Neural cell (in vitro differentiated cells): ENCODE measurements at regions not wholly inside any gene's neighbourhood (a gene's known extent, or its start where the extent isn't known, plus 50 kb on each side); places are given as distances from the start of the nearest gene placed in this dataset.

Experiments
- H2AFZ ChIP-seq: fragments of 200-600, 300-800 bp; sonication (generic), shearing (Covaris generic); 2 replicates; pipeline ENCODE4 v1.6.0; 2014; ENCODE audit warnings: low read depth, mild to moderate bottlenecking, antibody characterized with exemption, low read length, moderate library complexity
- H3F3A ChIP-seq: fragments of 200-600 bp; shearing (Covaris generic); 2 replicates; pipeline ENCODE4 v1.6.1; 2016; ENCODE audit warnings: mild to moderate bottlenecking, moderate library complexity, mixed read lengths, antibody characterized with exemption, low read length; ENCODE audit not compliant: insufficient read depth, poor library complexity, severe bottlenecking
- H3K27ac ChIP-seq: fragments of 200-600, 300-800 bp; sonication (generic), shearing (Covaris generic); 2 replicates; pipeline ENCODE4 v1.5.1; 2014; ENCODE audit warnings: mild to moderate bottlenecking, low read length, moderate library complexity
- H3K27me3 ChIP-seq: fragments of 300-800, 200-600 bp; sonication (generic), shearing (Covaris generic); 2 replicates; pipeline ENCODE4 v1.6.0; 2014; ENCODE audit warnings: mild to moderate bottlenecking, low read depth, low read length, moderate library complexity; ENCODE audit not compliant: insufficient read depth
- H3K36me3 ChIP-seq: fragments of 300-800, 200-600 bp; sonication (generic), shearing (Covaris generic); 2 replicates; pipeline ENCODE4 v1.5.1; 2014; ENCODE audit warnings: mild to moderate bottlenecking, antibody characterized with exemption, low read length, moderate library complexity; ENCODE audit not compliant: insufficient read depth
- H3K4me2 ChIP-seq: fragments of 300-800, 200-600 bp; sonication (generic), shearing (Covaris generic); 2 replicates; pipeline ENCODE4 v1.6.0; 2014; ENCODE audit warnings: mild to moderate bottlenecking, low read length
- H3K4me3 ChIP-seq: fragments of 300-800, 200-600 bp; sonication (generic), shearing (Covaris generic); 2 replicates; pipeline ENCODE4 v1.5.1; 2014; ENCODE audit warnings: mild to moderate bottlenecking, low read length, moderate library complexity
- H3K79me2 ChIP-seq: fragments of 200-600 bp; shearing (Covaris generic); replicated peaks from 2 replicates; pipeline ENCODE4 v1.6.0; 2014; ENCODE audit warnings: mild to moderate bottlenecking, low read length, moderate library complexity; ENCODE audit not compliant: insufficient read depth
- H3K9ac ChIP-seq: fragments of 300-800, 200-600 bp; sonication (generic), shearing (Covaris generic); 2 replicates; pipeline ENCODE4 v1.6.1; 2016; ENCODE audit warnings: mild to moderate bottlenecking, low read length, mixed read lengths
- H3K9me2 ChIP-seq: fragments of 200-600 bp; shearing (Covaris generic); 2 replicates; pipeline ENCODE4 v1.6.1; 2016; ENCODE audit warnings: mild to moderate bottlenecking, low read length, mixed read lengths; ENCODE audit not compliant: insufficient read depth
- H3K9me3 ChIP-seq: fragments of 200-600, 300-800 bp; sonication (generic), shearing (Covaris generic); 2 replicates; pipeline ENCODE4 v1.6.1; 2016; ENCODE audit warnings: mild to moderate bottlenecking, mixed run types, low read length, moderate library complexity, mixed read lengths
- H4K20me1 ChIP-seq: fragments of 200-600 bp; shearing (Covaris generic); 2 replicates; pipeline ENCODE4 v1.6.1; 2016; ENCODE audit warnings: mild to moderate bottlenecking, mixed run types; ENCODE audit not compliant: insufficient read depth
- EP300 ChIP-seq: fragments of 450-650 bp; conservative IDR thresholded peaks from 2 replicates; pipeline ENCODE4 v1.6.1; 2014; ENCODE audit warnings: antibody characterized with exemption, mild to moderate bottlenecking, moderate library complexity; ENCODE audit not compliant: poor library complexity, severe bottlenecking
- EZH2 ChIP-seq: fragments of 200-600, 300-800 bp; shearing (Covaris generic), sonication (generic); IDR thresholded peaks from 2 replicates; pipeline ENCODE4 v1.6.1; 2014; ENCODE audit warnings: antibody characterized with exemption, low read length, borderline replicate concordance, mild to moderate bottlenecking; ENCODE audit not compliant: insufficient read depth, poor library complexity, severe bottlenecking
- MXI1 ChIP-seq: fragments of 450-650 bp; conservative IDR thresholded peaks from 2 replicates; pipeline ENCODE4 v1.6.1; 2014; ENCODE audit warnings: antibody characterized with exemption, mild to moderate bottlenecking; ENCODE audit not compliant: poor library complexity, severe bottlenecking
- POLR2AphosphoS5 ChIP-seq: IDR thresholded peaks from 2 replicates; pipeline ENCODE4 v1.6.1; 2012
- RAD21 ChIP-seq: fragments of 450-650 bp; conservative IDR thresholded peaks from 2 replicates; pipeline ENCODE4 v1.6.1; 2014; ENCODE audit warnings: antibody characterized with exemption, mild to moderate bottlenecking, moderate library complexity
- SMC3 ChIP-seq: fragments of 450-650 bp; conservative IDR thresholded peaks from 2 replicates; pipeline ENCODE4 v1.6.1; 2014; ENCODE audit warnings: antibody characterized with exemption, mild to moderate bottlenecking, moderate library complexity; ENCODE audit not compliant: poor library complexity
- TAF1 ChIP-seq: IDR thresholded peaks from 2 replicates; pipeline ENCODE4 v1.6.1; 2012; ENCODE audit warnings: low read depth
- TF ChIP-seq, protein P1 (sequence below): fragments of 450-650 bp; IDR thresholded peaks from 2 replicates; pipeline ENCODE4 v1.5.1; 2014; ENCODE audit warnings: antibody characterized with exemption, mild to moderate bottlenecking, moderate library complexity; ENCODE audit not compliant: poor library complexity, severe bottlenecking
- TF ChIP-seq, protein P2 (sequence below): IDR thresholded peaks from 2 replicates; pipeline ENCODE4 v1.6.1; 2012; ENCODE audit warnings: borderline replicate concordance

DNA sequence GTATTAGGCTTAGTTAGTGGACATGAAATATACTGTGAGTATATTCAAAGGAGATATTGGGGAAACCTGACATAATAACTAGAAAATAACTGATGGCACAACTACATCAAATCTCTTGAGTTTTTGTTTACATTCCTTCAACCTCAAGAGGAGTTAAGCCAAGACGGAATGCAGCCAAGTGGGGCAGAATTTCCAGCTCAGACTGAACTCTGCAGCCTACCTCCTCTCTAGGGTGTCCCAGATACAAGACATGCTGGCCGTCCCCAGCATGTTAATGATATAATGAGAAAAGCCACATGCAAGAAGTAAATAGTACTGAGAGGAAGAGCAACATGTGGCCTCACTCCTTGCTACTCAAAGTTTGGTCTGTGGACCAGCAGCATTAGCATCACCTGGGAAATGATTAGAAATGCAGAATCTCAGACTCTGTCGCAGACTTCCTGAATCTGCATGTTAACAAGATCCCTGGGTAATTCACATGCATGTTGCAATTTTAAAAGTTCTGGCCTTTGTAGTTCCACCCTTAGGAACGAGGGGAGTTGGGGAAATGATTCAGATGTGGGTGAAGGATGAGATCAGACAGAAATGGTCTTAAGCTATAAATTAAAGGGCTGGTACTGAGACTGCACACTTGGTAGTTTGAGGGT lies 118.4 kb upstream of the CACUL1 start:
- Histone ChIP-seq H3F3A (no peaks in the 10 kb centered on the region), H2AFZ (no peak overlapping the region), H3K4me2 (no peak overlapping the region), H3K9ac (no peak overlapping the region), H3K27ac (no peak overlapping the region), H3K36me3 (no peaks in the 10 kb centered on the region), H3K27me3 (no peaks in the 10 kb centered on the region), H4K20me1 (no peaks in the 10 kb centered on the region), H3K9me3 (no peaks in the 10 kb centered on the region), H3K4me3 (no peak overlapping the region), H3K9me2 (no peaks in the 10 kb centered on the region), H3K79me2 (no peaks in the 10 kb centered on the region)
- no peak for TF ChIP-seq POLR2AphosphoS5
- no peak for TF ChIP-seq EZH2
- no peak for TF ChIP-seq SMC3
- no peak for TF ChIP-seq EP300
- TF ChIP-seq, protein P1, sequence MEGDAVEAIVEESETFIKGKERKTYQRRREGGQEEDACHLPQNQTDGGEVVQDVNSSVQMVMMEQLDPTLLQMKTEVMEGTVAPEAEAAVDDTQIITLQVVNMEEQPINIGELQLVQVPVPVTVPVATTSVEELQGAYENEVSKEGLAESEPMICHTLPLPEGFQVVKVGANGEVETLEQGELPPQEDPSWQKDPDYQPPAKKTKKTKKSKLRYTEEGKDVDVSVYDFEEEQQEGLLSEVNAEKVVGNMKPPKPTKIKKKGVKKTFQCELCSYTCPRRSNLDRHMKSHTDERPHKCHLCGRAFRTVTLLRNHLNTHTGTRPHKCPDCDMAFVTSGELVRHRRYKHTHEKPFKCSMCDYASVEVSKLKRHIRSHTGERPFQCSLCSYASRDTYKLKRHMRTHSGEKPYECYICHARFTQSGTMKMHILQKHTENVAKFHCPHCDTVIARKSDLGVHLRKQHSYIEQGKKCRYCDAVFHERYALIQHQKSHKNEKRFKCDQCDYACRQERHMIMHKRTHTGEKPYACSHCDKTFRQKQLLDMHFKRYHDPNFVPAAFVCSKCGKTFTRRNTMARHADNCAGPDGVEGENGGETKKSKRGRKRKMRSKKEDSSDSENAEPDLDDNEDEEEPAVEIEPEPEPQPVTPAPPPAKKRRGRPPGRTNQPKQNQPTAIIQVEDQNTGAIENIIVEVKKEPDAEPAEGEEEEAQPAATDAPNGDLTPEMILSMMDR: no peak
- TF ChIP-seq, protein P2, sequence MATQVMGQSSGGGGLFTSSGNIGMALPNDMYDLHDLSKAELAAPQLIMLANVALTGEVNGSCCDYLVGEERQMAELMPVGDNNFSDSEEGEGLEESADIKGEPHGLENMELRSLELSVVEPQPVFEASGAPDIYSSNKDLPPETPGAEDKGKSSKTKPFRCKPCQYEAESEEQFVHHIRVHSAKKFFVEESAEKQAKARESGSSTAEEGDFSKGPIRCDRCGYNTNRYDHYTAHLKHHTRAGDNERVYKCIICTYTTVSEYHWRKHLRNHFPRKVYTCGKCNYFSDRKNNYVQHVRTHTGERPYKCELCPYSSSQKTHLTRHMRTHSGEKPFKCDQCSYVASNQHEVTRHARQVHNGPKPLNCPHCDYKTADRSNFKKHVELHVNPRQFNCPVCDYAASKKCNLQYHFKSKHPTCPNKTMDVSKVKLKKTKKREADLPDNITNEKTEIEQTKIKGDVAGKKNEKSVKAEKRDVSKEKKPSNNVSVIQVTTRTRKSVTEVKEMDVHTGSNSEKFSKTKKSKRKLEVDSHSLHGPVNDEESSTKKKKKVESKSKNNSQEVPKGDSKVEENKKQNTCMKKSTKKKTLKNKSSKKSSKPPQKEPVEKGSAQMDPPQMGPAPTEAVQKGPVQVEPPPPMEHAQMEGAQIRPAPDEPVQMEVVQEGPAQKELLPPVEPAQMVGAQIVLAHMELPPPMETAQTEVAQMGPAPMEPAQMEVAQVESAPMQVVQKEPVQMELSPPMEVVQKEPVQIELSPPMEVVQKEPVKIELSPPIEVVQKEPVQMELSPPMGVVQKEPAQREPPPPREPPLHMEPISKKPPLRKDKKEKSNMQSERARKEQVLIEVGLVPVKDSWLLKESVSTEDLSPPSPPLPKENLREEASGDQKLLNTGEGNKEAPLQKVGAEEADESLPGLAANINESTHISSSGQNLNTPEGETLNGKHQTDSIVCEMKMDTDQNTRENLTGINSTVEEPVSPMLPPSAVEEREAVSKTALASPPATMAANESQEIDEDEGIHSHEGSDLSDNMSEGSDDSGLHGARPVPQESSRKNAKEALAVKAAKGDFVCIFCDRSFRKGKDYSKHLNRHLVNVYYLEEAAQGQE: no peak
- TF ChIP-seq TAF1: no peak
- TF ChIP-seq RAD21: no peak
- TF ChIP-seq MXI1: no peak

DNA sequence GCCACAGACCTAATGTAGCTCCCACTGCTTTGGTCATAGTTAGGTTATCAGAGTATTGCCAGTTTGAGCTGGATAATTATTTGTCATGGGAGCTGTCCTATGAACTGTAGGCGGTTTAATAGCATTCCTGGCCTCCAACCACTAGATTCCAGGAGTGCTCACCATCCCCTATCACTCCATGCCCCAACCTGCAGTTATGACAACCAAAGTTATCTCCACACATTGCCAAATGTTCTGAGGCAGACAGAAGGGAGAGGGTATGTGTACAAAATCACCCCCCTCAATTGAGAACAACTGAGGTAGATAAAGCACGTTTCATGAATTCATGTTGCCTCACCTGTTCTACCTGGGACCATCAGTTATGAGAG lies 119.0 kb upstream of the CACUL1 start:
- no peaks in the 10 kb centered on the region for H3K27me3 ChIP-seq
- no peaks in the 10 kb centered on the region for H4K20me1 ChIP-seq
- H3K9me3 ChIP-seq: no peaks in the 10 kb centered on the region
- no peak overlapping the region for H2AFZ ChIP-seq
- no peaks in the 10 kb centered on the region for H3K36me3 ChIP-seq
- H3K9ac ChIP-seq: no peak overlapping the region
- no peak for TF ChIP-seq EZH2
- TF ChIP-seq, protein P2: no peak
- TF ChIP-seq, protein P1: no peak
- TF ChIP-seq TAF1: no peak
- no peak for TF ChIP-seq RAD21
- H3K27ac ChIP-seq: no peak overlapping the region
- no peak overlapping the region for H3K4me2 ChIP-seq
- no peak overlapping the region for H3K4me3 ChIP-seq
- no peaks in the 10 kb centered on the region for H3K9me2 ChIP-seq
- H3F3A ChIP-seq: no peaks in the 10 kb centered on the region
- H3K79me2 ChIP-seq: no peaks in the 10 kb centered on the region
